ENCODE measurements at regions not wholly inside any gene's neighbourhood (a gene's known extent, or its start where the extent isn't known, plus 50 kb on each side); places are given as distances from the start of the nearest gene placed in this dataset.

- no peak for DNase-seq (ENCODE audit: low read depth in 2 of 2)
Measured at GRCh38 chr17:72208832-72209231, 88.0 kb downstream of the SOX9 start.

DNA sequence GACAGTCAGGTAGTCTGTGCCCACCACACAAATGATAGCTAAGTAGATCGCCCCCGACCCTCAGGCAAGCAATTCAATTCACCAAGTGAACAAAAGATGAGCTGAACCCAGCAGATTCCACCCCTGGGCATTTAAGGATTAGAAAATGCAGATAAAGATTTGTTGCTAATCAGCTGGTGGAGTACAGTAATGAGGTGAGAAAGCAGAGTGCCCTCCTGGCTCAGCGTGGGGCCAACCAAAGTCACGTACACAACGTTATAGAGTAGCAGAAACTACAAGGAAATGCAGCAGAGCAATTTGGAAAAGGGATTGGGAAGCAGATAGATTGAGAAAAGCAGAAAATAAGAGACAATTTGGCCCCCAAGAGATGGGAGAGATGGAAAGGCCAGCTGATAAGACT lies 91.2 kb downstream of the SOX9 start:
- no peak for DNase-seq (ENCODE audit: low read depth in 2 of 2)

DNA sequence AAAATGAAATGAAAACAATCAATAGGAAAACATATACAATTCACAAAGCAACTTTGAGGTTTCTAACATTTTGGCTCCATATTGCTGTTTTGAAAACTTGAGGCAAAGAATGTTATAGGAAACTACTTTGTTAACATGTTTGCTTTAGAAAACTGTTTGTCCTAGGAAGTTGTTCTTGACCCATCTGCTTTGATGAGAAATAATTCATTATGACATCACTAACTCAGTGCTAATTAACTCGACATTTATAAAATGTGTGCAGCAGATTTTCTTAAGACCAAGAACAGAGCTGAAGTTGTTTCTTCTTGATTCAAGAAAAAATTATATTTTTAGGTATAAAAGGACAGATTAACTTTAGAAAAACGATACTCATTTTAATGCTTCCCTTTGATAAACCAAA lies 94.7 kb downstream of the SOX9 start:
- no peak for DNase-seq (ENCODE audit: low read depth in 2 of 2)

DNA sequence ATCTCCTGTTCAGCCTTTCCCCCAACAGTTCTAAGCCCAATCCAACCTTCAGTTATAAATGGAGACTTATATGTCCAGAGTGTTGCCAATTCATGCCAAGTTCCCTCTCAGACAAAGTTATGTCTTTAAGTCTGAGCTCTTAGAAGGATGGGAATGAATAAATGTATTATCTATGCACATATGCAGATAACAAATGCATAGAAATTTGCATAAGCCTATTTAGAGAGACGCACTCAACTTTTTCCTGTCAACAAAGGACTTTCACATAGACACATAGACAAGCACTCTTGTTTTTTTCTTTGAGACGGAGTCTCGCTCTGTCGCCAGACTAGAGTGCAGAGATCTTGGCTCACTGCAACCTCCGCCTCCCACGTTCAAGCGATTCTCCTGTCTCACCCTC lies 95.1 kb downstream of the SOX9 start:
- no peak for DNase-seq (ENCODE audit: low read depth in 2 of 2)

- DNase-seq (ENCODE audit: low read depth in 2 of 2): no peak
Measured at GRCh38 chr17:72219137-72219823, 98.5 kb downstream of the SOX9 start.

- DNase-seq (ENCODE audit: low read depth in 2 of 2): no peak
Measured at GRCh38 chr17:72219824-72220493, 99.1 kb downstream of the SOX9 start.

GRCh38 chr17:72222661-72223380 lies 102.0 kb downstream of the SOX9 start:
- DNase-seq (ENCODE audit: low read depth in 2 of 2): no peak

DNA sequence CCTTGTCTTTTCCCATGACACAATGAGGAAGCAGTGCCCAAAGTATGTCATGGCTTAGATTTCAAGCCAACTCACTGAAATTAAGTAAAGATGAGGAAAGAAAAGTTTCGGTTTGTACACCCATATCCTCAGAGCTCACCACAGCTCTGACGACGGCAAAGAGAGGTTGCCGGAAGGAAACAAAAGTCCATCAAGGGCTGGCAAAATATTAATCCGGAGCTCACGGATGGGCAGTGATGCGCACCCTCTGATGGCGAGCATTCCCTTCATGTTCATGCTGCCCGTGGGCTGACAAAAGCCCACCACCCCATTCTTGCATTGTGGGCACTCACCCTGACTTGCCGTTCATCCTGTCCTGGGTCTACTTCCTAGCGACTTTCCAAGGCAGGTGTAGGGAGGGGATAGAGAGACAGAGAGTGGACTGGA lies 103.1 kb downstream of the SOX9 start:
- no peak for DNase-seq (ENCODE audit: low read depth in 2 of 2)

- no peak for DNase-seq (ENCODE audit: low read depth in 2 of 2)
Measured at GRCh38 chr17:72226322-72226721, 105.5 kb downstream of the SOX9 start.

DNA sequence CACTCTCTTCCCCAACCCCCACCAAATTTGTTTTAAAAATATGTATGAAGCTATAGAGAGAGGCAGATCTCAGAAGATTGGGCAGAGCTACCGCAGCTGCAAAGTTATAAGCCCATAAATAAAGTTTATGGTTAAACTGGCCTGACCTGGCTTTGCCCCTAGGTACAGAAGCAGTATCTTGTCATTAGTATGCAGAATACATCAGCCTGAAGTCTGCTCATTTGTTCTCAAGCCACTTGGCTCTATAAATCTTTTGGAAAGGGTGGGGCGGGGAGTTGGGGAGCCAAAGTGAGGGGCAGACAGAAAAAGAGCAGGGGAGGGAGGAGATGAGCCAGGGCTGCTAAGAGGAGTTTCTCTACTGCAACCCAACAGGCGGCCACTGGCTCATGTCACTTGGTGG lies 113.2 kb downstream of the SOX9 start:
- no peak for DNase-seq (ENCODE audit: low read depth in 2 of 2)

- DNase-seq (ENCODE audit: low read depth in 2 of 2): no peak
Measured at GRCh38 chr17:72234985-72235384, 114.2 kb downstream of the SOX9 start.

DNA sequence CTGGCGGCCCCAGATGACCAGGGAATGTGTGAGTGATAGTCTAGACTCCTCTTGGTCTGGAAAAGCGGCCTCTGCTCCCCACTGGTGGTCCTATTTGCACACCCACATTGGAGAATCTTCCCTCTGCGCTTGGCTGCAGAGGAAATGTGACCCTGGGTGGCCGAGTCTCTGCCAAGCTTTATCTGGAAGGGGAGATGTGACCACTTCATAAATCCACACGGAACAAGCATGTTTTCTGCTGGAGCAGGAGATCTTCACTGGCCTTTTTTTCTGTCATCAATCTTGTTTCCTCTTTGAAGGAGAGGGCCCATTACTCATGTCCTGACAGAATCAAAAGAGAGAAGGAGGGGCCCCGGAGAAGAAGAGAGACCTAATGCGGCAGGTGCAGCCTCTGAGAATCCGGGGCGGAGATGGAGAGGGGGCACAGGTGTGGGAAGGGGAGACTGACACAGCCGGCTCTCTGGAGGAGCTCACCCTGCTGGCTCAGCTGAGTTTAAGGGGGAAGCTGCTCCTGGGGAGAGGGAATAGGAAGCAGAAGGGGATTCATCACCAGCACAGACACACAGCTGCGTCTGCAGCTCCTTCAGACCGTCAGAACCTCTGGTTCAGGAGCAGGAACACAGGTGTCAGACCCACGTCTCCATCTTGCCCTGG lies 116.3 kb downstream of the SOX9 start:
- no peak for DNase-seq (ENCODE audit: low read depth in 2 of 2)

DNA sequence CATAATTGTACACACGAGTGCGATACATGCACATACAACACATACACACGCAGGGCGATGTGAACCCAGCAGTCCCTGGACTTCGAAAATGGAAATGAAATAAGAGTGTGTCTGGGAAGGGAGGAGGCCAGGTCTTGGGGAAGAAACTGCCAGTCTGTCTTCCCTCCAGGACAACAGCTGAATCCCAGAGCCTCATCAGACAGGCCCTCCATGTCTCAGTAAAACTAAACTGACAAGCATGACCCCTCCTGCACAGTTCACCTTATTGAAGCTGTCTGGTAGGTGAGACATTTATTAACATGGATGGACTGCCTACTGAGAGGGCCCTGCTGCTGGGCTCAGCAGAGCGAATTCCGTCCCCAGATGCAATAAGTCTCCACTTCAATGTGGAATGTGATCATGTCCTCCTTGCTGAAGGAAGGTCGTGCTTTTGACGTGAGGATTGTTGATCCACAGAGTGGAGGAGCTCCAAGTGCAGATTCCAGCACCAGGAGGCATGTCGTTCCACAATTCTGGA lies 117.4 kb downstream of the SOX9 start:
- no peak for DNase-seq (ENCODE audit: low read depth in 2 of 2)

DNA sequence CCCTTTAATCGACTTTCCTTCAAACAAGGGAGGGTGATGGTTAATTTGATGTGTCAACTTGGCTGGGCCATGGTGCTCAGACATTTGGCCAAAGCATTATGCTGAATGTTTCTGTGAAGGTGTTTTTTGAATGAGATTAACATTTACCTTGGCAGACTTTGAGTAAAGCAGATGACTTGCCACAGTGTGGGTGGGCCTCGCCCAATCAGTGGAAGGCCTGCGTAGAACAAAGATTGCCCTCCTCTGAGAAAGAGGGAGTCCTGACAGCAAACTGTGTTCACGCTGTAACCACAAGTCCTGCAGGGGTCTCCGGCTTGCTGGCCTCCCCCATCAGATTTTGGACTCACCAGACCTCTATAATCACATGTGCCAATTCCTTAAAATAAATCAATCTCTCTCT lies 118.7 kb downstream of the SOX9 start:
- DNase-seq (ENCODE audit: low read depth in 2 of 2): no peak

DNA sequence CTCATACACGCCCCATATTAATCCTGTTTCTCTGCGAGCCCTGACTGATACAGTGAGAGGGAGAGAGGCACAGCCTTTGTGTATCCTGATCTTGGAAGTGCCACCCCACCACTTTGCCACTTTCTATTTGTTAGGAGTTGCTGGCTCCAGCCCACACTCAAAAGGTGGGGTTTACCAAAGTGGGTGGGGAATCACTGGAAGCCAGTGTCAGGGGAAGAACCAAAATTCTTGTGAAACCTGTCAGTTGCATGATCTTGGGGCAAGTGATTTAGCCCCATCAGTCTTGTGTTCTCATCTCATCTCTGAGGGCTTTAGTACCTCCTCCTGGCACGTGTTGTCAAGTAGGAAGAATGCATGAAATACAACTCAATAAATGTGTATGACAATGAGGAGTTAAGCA lies 119.5 kb downstream of the SOX9 start:
- no peak for DNase-seq (ENCODE audit: low read depth in 2 of 2)

DNA sequence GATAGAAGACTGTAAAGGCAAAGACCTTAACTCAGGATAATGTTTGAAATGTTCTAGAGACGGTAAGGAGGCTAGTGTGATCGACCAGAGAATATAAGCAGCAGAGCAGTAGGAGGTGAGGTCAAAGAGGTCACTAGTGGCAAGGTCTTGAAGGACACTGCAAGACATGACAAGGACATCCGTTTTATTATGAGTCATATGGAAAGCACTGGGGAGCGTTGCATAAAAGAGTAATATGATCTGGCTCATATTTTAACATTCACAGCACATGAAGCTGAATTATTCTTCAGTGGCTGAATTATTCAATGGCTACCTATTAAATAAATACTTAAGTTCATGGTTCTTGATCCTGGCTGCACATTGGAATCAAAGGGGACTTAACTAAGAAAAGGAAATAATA lies 123.7 kb downstream of the SOX9 start:
- no peak for DNase-seq (ENCODE audit: low read depth in 2 of 2)

- no peak for DNase-seq (ENCODE audit: low read depth in 2 of 2)
Measured at GRCh38 chr17:72244956-72245355, 124.1 kb downstream of the SOX9 start.

GRCh38 chr17:72249441-72249840 lies 128.6 kb downstream of the SOX9 start:
- no peak for DNase-seq (ENCODE audit: low read depth in 2 of 2)

DNA sequence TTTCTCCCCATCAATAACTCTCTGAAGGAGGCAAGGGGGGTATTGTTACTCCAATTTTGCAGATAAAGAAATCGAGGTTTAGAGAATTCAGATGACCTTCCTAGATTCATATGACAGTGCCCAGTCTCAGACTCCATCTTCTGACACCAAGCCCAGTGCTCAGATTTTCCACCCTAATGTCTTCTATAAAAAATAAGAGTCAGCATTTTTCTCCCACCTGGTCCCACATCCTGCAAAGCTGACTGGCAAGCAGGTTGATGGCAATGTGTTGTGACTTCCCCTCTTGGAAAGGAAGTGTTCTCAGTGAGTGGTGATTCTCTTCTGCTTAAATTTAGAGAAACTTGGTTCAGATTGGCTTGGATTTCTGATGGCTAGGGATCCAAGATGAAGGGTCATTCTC lies 129.4 kb downstream of the SOX9 start:
- no peak for DNase-seq (ENCODE audit: low read depth in 2 of 2)

GRCh38 chr17:72253597-72253996 lies 132.8 kb downstream of the SOX9 start:
- DNase-seq (ENCODE audit: low read depth in 2 of 2): no peak

DNA sequence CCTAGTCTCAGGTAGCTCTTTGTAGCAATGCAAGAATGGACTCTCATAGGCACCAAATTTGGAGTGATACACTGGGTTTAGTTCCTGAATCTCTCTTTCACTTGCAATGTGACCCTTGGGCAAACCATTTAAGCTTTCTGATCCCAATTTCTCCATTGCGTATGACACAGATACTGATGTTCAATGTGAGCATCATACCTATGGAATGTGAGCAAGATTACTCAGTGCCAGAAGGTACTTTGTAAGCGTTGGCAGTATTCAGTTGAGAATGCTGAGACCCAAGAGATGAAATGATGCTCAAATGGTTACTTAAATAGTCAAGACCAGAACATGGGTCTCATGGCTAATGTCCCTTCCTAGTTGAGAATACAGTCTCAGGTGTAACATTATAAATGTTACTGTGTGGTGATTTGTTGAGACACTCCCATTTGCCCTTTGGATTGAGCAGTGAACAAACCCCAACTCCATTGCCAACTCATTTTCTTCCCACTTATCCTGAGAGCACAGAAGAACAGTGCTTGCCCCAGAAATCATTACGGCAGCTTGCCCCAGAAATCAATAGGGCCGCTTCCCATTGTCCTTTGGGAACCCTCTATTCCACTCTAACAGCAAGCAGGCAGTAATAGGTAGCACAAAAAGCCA lies 134.1 kb downstream of the SOX9 start:
- DNase-seq (ENCODE audit: low read depth in 2 of 2): no peak

DNA sequence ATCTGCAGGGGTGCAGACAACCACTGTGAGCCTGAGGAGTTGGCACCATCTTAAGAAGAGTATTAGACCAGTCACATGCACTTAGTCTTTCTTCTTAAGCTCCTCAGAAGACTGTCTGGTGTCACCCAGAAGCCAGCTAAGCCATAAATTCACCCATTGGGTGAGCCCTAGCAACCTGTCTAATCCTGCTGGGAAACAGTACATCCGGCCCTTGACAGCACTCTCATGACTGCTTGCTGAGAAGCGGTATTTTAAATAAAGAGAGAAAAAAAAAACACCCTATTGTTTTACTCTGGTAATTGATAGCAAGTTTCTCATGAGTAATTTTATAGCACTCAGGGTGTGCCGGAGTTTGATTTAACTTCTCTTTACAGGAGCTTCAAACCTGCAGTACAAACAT lies 134.7 kb downstream of the SOX9 start:
- DNase-seq (ENCODE audit: low read depth in 2 of 2): no peak
